ENCODE measurements at regions not wholly inside any gene's neighbourhood (a gene's known extent, or its start where the extent isn't known, plus 50 kb on each side); places are given as distances from the start of the nearest gene placed in this dataset.
"Not testable (repeated sequence)": the region's sequence is repeated elsewhere in the genome, so short reads cannot be mapped to it uniquely, and the experiment has no call there.

- TF ChIP-seq, protein P1, sequence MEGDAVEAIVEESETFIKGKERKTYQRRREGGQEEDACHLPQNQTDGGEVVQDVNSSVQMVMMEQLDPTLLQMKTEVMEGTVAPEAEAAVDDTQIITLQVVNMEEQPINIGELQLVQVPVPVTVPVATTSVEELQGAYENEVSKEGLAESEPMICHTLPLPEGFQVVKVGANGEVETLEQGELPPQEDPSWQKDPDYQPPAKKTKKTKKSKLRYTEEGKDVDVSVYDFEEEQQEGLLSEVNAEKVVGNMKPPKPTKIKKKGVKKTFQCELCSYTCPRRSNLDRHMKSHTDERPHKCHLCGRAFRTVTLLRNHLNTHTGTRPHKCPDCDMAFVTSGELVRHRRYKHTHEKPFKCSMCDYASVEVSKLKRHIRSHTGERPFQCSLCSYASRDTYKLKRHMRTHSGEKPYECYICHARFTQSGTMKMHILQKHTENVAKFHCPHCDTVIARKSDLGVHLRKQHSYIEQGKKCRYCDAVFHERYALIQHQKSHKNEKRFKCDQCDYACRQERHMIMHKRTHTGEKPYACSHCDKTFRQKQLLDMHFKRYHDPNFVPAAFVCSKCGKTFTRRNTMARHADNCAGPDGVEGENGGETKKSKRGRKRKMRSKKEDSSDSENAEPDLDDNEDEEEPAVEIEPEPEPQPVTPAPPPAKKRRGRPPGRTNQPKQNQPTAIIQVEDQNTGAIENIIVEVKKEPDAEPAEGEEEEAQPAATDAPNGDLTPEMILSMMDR (IDR thresholded peaks at IDR 0.05; ENCODE audit: borderline replicate concordance, extremely low read depth, low read length, poor library complexity, severe bottlenecking): not testable (repeated sequence)
- TF ChIP-seq EZH2 (IDR thresholded peaks at IDR 0.05; ENCODE audit: borderline replicate concordance, low read depth, low read length, severe bottlenecking): not testable (repeated sequence)
Observed at GRCh38 chr15:20309966-20310365, 231.6 kb downstream of the GOLGA6L6 start.

Measured in DND-41 (cell line).